HG03378 (cell line): ENCODE measurements at regions not wholly inside any gene's neighbourhood (a gene's known extent, or its start where the extent isn't known, plus 50 kb on each side); places are given as distances from the start of the nearest gene placed in this dataset.
A peak's percentile ranks its signal among the peaks of the same experiment; 100 is the strongest.

Experiments
- ATAC-seq: cut with Tn5 transposase; IDR thresholded peaks from one replicate; pipeline ENCODE4 v1.9.1; 2021; ENCODE audit warnings: mild to moderate bottlenecking, moderate library complexity; ENCODE audit not compliant: unreplicated experiment

DNA sequence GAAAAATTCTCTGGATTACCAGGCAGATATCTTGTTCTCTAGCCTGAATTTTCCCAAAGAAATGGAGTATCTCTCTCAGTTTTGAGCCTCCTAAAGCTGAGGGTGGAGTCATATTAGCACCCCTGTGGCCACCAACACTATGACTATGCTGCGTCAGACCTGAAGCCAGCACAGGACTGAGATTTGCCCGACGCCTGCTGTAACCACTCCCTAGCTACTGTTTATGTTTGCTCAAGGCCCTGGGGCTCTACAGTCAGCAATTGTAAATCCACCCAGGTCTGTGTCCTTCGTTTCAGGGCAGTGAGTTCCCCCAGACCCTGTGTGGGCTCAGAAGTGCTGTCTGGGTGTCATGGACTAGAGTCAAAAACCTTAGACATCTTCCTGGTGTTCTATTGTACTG is 61.4 kb downstream of the ZXDA start:
- ATAC-seq: no peak

- no peak for ATAC-seq
Observed at GRCh38 chrX:57822818-57823217, 87.4 kb downstream of the ZXDA start.

DNA sequence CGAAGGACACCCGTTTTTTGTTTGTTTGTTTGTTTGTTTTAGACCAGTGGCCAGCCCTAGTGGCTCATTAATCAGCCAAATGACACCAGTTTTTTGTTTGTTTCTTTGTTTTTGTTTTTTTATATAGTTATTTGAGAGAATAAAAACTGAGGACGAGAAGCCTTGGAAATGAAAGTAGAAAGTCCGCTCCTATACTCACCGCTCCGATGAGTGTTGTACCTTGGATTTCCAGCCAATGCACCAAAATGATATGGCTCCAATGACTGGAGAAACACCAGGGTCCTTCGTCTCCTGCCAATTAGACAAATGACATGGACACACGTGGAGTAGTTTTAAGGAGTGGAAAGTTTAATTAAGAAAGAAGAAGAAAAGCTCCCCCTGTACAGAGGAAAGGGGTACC is 87.9 kb downstream of the ZXDA start:
- no peak for ATAC-seq

DNA sequence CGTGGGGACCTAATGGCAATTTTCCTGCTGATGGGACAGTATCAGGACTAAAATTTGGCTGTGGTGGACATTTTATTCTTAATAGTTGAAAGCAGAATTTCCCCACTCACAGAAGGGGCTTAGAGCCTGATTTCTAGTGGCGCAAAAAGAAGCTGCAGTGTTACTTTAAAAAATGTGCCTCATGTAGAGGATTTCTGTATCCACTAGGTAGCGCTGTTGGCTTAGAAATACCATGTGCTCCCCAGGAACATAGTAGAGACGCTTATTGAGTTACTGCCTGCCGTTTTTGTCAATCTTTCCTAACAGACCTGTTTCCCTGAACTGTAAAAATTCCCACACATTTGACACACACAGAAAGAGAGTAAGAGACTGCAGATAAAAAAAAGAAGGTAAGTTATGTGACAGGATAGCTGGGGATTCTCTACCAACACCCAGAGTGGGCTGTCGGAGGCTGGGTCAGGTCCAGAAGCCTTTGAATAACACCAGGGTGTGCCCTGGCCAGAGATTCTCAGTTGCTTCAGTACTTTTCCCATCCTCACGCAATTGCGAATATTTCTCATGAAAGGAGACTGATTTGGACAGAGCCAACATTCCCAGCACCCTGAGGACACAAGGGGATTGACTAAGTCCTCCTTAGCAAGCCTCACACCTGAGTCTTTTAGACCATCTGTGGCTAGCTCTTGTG is 88.4 kb downstream of the ZXDA start:
- ATAC-seq: peak; percentile 92

- ATAC-seq: no peak
Observed at GRCh38 chrX:57817302-57817701, 93.0 kb downstream of the ZXDA start.

GRCh38 chrX:57772637-57773036 is 92.6 kb upstream of the NLRP2B start:
- no peak for ATAC-seq

DNA sequence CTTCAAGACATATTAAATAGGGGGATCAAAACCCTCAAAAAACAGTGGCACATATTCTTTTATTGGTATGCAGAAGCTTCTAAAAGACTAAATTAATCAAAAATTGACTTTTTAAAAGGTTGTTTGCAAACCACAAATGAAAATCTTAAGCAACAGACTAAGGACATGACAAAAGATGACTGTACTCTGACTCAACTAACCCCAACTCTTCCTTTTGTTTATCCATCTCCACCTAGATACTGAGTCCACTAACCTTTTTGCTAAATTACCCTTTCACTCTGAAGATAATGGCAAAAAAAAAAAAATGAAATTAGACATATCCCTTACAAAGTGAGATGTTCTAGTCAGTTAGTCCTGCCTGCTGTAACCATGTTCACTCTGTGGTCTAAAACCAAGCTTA is 91.6 kb upstream of the NLRP2B start:
- no peak for ATAC-seq

GRCh38 chrX:57752866-57753265 is 72.8 kb upstream of the NLRP2B start:
- no peak for ATAC-seq

DNA sequence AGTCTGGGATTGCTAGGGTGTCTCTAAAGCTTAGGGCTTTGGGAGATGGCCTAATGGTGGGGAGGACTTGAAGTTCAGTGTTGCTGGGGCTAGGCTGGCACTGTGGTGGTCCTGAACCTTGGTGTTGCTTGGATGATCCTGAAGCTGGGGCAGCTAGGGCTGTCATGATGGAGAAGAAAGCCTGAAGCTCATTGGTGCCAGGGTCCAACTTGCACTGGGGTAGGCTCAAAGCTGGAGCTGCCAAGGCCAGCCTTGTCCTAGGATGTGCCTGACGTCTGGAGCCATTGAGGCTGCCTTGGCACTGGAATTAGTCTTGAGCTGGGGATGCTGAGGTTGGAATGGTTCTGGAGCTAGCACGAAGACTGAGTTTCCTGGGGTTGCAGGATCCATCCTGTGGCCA is 61.0 kb upstream of the NLRP2B start:
- no peak for ATAC-seq

DNA sequence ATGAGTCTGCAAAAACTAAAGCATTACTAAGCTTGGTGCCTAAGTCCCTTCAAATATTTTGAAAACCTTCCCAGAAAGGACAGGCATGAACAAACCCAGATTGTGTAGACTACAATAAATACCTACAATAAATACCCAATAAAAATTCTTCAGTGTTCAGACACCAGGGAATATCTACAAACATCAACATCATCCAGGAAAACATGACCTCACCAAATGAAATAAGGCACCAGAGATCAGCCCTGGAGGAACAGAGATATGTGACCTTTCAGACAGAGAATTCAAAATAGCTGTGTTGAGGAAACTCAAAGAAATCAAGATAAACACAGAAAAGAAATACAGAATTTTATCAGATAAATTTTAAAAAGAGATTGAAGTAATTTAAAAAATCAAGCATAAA is 57.8 kb upstream of the NLRP2B start:
- ATAC-seq: no peak
